ENCODE measurements at regions not wholly inside any gene's neighbourhood (a gene's known extent, or its start where the extent isn't known, plus 50 kb on each side); places are given as distances from the start of the nearest gene placed in this dataset.

GRCh38 chr3:39000008-39000450 is 51.7 kb downstream of the SCN11A start:
- peak; percentile 58 for DNase-seq

GRCh38 chr3:38998086-38998485 is 53.7 kb downstream of the SCN11A start:
- no peak for DNase-seq

GRCh38 chr3:38996193-38996592 is 55.6 kb downstream of the SCN11A start:
- no peak for DNase-seq

- DNase-seq: no peak
Measured at GRCh38 chr3:38994251-38994650, 57.5 kb downstream of the SCN11A start.

GRCh38 chr3:38992117-38992760 is 59.5 kb downstream of the SCN11A start:
- no peak for DNase-seq

- no peak for DNase-seq
Measured at GRCh38 chr3:38990621-38991020, 61.1 kb downstream of the SCN11A start.

- DNase-seq: no peak
Measured at GRCh38 chr3:38989917-38990510, 61.7 kb downstream of the SCN11A start.

- no peak for DNase-seq
Measured at GRCh38 chr3:38988955-38989354, 62.8 kb downstream of the SCN11A start.

GRCh38 chr3:38987456-38987855 is 64.3 kb downstream of the SCN11A start:
- DNase-seq: no peak

GRCh38 chr3:38986901-38987300 is 64.8 kb downstream of the SCN11A start:
- DNase-seq: no peak

- DNase-seq: no peak
Measured at GRCh38 chr3:38985981-38986380, 65.8 kb downstream of the SCN11A start.

- DNase-seq: no peak
Measured at GRCh38 chr3:38985581-38985980, 66.2 kb downstream of the SCN11A start.

- no peak for DNase-seq
Measured at GRCh38 chr3:38984731-38985130, 67.0 kb downstream of the SCN11A start.

- no peak for DNase-seq
Measured at GRCh38 chr3:38984110-38984509, 67.6 kb downstream of the SCN11A start.

- no peak for DNase-seq
Measured at GRCh38 chr3:38980938-38981337, 70.8 kb downstream of the SCN11A start.

GRCh38 chr3:38978729-38979128 is 73.0 kb downstream of the SCN11A start:
- no peak for DNase-seq

GRCh38 chr3:38970851-38971638 is 80.7 kb downstream of the SCN11A start:
- no peak for DNase-seq

- no peak for DNase-seq
Measured at GRCh38 chr3:38969317-38970235, 82.2 kb downstream of the SCN11A start.

- no peak for DNase-seq
Measured at GRCh38 chr3:38968891-38969290, 82.9 kb downstream of the SCN11A start.

- no peak for DNase-seq
Measured at GRCh38 chr3:38968403-38968802, 83.3 kb downstream of the SCN11A start.

GRCh38 chr3:38967693-38967989 is 84.1 kb downstream of the SCN11A start:
- no peak for DNase-seq

- DNase-seq: no peak
Measured at GRCh38 chr3:38966811-38967692, 84.7 kb downstream of the SCN11A start.
